Jurkat, Clone E6-1 (cell line): ENCODE measurements at regions not wholly inside any gene's neighbourhood (a gene's known extent, or its start where the extent isn't known, plus 50 kb on each side); places are given as distances from the start of the nearest gene placed in this dataset.
"Not testable (repeated sequence)": the region's sequence is repeated elsewhere in the genome, so short reads cannot be mapped to it uniquely, and the experiment has no call there.

ENCODE experiments used
- DNase-seq: peaks from one replicate; pipeline ENCODE4 v3.0.0-alpha.2; 2011; ENCODE audit warnings: low read depth, low spot score
- H3K4me3 ChIP-seq: 2 replicates; pipeline ENCODE4 v1.5.1; 2011; ENCODE audit warnings: mild to moderate bottlenecking, low read length, control low read depth, moderate library complexity

DNA sequence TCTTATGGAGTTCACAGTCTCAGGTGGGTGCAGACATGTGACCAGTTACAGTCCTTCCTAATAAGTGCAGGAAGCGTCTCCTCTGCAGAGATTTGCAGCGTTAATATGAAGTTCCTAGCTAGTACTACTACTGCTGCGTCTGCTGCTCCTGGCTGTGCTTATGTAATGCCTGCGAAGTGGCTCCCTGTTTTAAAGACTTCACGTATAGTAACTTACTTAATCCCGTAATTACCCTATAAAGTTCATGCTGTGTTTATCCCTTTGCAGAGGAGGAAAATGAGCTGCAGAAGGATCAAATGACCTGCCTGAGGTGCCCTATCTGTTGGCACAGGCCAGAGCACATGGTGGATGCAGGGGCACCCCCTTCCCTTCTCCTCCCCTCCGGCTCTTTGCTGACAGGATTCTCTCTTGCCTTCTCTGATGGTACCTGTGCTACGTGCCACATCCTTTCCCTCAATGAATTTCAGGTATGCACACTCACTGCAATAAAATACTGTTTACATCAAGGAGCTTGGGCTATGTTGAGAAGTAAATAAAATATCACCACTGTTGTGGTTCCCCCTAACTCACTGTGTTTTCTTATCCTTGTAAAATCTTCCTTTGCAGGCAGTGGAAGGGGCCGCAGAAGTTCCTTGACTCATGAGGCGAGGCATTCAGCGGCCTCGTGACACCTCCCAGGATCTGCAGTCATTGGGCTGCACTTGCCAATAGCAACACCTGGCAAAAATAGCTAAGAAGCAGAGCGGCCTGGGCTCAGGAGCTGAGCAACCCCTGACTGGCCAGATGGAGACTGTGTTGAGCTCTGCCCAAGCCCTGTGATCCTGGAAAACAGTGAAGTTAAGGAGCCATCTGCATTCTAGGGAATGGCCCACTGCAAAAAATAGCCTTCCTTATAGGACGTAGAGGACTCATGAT, 188.9 kb upstream of the ATP10A start:
- no peak overlapping the region for H3K4me3 ChIP-seq
- no peak for DNase-seq

DNA sequence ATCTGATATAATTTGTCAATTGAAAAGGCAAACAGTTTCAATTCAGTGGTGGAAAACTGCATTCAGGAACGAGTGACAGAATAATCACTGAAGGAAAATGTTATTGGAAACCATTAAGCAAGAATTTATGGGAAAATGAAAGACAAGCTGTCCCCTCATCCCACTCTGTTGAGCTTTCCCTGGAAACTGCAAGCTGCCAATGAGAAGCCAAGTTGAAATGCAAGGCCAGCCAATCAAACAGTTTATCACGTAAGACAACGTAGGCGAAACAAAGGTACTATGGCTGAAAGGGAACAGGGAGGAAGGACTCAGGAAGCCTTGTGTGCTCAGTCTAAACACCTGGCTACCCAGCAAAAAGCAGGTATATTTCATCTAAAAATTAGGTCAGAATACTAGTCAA, 187.9 kb upstream of the ATP10A start:
- no peak for DNase-seq

DNA sequence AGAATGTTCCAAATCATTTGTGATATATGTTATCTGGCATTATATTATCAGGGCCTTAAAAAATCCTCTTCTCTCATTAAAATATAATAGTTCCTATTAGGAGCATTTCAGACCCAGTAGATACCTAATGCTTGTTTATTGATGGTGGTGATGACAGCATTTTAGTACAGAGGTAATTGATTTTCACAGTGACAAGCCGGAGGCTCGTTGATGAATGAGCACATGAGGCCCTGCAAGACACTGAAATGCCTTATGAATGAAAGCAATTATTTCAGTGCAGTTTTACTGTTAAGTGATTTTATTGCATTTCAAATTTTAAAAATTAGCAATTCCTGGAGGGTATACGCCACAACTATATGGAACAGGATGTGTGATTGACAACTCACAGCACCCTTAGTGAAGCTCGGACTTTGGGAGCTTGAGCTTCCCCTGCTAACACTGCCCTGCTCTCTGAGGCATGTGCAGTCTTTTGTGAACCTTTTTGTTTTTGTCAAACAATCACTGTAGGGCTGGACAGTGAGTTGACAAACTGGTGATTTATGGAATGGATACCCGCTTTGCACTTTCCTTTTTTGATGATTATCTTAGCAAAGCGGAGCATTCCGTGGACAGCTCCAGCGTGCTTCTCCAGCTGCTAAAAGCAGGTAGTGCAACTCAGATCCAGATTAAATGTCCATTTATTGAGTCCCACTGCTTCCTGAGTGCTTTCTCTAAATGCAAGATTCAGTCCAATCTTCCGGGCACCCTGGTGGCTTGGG, 187.0 kb upstream of the ATP10A start:
- DNase-seq, result no peak
- no peak overlapping the region for H3K4me3 ChIP-seq

More for the DNA sequence above, 187.9 kb upstream of the ATP10A start:
- H3K4me3 ChIP-seq, result no peak overlapping the region

DNA sequence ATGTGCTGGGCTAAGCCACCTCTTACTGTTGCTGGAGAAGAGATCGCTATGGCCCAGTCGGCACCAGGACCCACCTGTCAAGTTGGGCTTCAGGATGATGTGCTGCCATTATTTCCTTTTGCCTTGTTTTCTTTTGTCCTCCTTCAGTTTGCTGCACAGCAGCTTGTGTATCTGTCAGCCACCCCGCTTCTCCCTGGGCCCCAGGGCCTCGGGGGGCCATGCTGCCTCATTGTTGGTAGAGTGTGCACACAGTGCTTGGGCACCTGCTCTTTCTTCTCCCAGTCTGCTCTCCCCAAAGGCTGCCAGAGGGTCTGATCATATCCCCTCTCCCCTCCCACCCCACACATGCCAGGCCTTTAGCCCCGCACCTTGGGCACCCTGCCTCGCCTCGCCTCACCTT, 185.5 kb upstream of the ATP10A start:
- no peak for DNase-seq
- no peak overlapping the region for H3K4me3 ChIP-seq

DNA sequence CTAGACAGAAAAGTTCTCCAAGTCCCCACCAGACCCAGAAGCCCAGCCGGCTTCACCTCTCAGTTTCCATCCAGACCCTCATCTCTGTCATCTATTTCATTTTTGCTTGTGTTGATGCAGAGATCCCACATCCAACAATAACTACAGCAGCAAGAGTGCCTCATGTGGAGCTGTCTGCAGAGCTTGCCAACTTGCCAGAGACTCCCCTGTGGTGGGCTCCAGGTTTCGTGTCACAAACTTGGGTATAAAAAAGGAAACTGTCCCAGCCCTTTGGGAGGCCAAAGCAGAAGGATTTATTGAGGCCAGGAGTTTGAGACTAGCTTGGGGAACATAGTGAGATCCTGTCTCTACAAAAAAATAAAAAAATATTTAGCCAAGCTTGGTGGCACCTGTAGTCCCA, 182.4 kb upstream of the ATP10A start:
- DNase-seq, result no peak
- no peak overlapping the region for H3K4me3 ChIP-seq

DNA sequence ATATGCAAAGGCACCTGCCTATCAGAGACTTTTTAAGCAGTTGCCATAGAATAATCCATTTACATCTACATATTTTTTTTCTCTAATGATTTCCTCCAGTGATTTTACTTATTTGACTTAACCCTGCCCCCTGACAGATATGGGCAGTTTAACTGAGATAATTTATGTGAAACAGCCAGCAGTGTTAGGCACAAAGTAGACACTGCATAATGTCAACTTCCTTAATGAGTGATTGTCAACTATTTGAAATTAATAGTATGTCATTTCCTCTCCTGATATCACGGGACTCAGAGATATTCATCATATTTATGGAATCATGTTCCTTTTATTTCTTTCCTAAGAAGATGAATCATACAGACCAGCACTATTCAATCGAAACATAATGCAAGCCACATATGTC, 179.9 kb upstream of the ATP10A start:
- DNase-seq, result no peak
- H3K4me3 ChIP-seq, result no peak overlapping the region

DNA sequence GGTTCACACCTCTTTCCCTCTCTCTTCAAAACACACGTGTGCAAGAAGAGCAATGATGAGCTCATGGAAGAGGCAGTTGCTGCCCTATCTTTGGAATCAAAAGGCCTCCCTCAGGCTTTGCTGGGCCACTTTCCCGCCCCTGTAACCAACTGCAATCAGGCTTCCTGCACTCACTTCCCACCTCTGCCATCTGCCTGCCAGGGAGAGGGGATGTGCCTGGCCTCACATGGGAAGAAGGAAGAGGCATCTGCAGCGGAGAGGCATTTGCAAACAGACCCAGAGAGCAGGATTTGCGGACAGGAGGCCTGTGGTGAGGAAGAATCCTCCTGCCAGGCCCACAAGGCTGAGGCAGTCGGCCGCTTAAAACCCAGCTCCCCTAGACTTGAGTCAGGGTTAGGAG, 175.6 kb upstream of the ATP10A start:
- no peak for DNase-seq
- H3K4me3 ChIP-seq, result no peak overlapping the region

DNA sequence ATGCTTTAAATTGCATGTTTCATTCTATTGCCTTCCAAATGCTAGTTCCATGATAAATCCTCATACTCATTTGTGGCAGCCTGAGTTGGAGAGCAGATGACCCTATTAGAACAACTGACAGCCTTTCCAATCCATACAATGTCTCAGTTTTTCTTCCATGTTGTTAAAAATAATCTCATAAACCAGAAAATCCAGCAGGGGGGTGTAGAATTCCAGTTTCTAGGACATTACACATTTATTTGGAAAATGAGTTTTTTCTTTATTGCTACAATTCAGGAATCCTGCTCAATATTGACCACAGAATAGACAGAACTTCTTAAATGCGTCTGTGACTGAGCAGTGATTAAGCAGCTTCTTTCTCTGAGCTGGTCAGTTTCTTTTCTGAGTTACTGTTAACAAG, 174.2 kb upstream of the ATP10A start:
- no peak for DNase-seq

DNA sequence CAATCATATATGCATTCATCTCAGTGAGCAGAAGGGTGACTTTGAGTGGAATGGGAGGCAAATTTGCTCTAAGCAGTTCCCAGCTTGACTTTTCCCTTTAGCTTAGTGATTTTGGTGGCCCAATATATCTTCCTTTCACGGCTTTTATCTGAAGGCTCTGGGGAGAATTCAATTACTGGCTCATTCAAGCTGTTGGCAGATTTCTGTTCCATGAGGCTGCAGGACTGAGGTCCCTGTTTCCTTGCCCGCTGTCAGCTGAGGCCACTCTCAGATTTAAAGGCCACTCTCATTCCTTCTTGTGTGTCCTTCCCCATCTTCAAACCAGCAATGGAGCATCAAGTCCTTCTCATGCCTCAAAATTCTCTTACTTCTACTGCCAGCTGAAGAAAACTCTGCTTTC, 170.4 kb upstream of the ATP10A start:
- no peak for DNase-seq

More for the DNA sequence above, 174.2 kb upstream of the ATP10A start:
- no peak overlapping the region for H3K4me3 ChIP-seq

DNA sequence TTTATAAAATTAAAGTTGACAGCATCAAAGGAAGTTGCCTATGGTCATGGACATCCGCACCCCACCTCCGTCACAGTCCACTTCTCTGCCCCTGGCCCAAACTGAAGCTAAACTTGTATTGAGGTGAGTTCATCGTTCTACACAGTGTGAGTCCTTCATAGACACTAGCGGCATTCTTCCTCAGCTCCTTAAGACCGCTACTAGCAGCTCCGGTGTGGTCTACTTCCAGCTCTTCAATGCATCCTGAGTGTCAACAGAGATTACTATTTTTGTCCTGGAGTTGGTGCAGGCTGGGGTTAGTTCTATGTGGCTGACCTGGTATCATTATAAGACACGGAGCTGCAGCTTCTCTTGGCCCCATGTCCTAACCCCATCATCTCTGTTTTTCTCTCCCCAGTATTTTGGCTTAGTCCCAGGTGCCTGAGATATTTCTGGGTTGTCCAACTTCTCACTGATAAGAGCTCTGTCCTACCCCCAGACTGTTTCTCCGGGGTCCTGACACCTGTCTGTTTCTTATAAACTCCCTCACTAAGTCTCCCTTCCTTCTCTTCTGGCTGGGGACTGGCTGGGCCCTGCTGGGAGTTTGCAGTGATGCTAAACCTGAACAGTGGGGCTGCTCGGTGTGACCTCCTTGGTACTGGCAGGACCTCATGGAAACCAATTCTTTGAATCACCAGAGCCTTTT, 169.2 kb upstream of the ATP10A start:
- H3K4me3 ChIP-seq, result no peak overlapping the region
- DNase-seq, result no peak

More for the DNA sequence above, 170.4 kb upstream of the ATP10A start:
- H3K4me3 ChIP-seq, result no peak overlapping the region

DNA sequence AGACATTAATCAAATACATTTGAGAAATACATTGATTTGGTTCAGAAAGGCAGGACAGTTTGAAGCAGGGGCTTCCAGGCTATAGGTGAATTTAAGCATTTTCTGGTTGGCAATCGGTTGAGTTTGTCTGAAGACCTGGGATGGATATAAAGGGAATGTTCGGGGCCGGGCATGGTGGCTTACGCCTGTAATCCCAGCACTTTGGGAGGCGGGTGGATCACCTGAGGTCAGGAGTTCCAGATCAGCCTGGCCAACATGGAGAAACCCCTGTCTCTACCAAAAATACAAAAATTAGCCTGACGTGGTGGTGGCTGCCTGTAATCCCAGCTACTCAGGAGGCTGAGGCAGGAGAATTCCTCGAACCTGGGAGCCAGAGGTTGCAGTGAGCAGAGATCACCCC, 166.5 kb upstream of the ATP10A start:
- not testable (repeated sequence) for H3K4me3 ChIP-seq, DNase-seq

DNA sequence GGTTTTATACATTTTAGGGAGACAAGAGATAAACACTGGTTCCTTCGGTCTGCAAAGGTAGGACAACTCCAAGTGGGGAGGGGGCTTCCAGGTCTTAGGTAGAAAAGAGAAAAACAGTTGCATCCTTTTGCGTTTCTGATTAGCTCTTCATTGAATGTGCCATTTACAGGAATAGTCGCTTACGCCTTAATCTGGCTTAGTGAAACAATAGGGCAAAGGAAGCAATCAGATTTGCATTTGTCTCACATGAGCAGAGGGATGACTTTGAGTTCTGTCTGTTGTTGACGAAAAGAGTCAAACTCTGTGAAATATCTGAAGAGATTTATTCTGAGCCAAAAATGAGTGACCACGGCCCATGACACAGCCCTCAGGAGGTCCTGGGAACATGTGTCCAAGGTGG, 166.0 kb upstream of the ATP10A start:
- no peak overlapping the region for H3K4me3 ChIP-seq
- no peak for DNase-seq

DNA sequence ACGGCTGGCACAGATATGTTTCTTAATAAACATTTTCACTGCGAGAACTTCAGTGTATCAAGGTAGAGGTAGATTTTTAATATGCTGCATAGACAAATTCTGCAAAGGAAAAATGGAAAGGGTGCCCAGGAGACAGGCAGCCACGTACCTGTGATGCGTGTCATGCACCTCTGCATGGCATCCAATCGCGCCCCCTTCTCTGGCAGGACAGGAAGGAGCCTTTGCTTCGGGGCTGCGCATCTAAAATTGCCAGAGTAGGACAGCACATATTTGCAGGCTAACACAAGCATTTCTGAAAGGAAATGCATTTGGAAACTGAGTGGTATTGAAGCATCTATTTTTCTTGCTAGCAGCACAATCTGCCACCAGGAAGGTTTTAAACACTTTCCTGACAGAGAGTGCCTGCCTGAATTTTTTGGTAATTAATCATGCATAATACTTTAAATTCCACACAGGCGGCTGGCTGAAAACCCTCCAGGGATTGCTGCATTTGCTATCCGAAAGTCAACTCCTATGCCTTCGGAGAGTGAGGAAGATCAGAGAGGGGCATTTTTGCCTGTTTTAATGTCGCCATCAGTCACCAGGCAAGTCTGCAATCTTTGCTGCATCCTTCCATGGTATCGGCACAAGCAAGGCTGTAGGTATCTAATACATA, 165.1 kb upstream of the ATP10A start:
- H3K4me3 ChIP-seq, result no peak overlapping the region
- DNase-seq, result no peak

DNA sequence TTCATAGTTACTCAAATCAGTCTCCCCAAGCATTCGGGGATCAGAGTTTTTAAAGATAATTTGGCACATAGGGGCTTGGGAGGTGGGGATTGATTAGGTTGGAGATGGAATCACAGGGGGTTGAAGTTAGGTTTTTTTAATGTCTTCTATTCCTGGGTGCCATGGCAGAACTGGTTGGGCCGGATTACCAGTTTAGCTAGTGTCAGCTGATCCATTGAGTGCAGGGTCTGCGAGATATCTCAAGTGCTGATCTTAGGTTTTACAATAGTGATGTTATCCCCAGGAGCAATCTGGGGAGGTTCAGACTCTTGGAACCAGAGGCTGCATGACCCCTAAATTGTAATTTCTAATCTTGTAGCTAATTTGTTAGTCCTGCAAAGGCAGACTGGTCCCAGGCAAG, 163.5 kb upstream of the ATP10A start:
- DNase-seq, H3K4me3 ChIP-seq: not testable (repeated sequence)

DNA sequence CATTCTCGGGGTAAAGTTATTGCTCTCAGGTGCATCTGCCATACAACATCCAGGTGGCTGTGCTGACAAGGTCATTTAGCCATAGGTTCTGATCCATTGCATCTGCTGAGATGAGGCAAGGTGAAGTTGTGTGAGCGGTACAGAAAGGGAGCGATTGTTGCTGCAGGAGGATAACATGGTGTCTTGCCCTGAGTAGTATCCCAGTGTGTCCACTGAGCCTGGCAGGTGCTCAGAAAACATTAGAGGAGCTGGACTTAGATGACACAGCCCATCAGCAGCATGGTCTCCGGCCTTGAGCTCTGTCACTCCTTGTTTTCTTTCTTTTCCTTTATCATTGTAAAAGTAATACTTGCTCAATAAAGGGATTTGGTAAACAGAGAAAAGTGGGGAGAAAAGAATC, 161.1 kb upstream of the ATP10A start:
- H3K4me3 ChIP-seq, result no peak overlapping the region
- no peak for DNase-seq

DNA sequence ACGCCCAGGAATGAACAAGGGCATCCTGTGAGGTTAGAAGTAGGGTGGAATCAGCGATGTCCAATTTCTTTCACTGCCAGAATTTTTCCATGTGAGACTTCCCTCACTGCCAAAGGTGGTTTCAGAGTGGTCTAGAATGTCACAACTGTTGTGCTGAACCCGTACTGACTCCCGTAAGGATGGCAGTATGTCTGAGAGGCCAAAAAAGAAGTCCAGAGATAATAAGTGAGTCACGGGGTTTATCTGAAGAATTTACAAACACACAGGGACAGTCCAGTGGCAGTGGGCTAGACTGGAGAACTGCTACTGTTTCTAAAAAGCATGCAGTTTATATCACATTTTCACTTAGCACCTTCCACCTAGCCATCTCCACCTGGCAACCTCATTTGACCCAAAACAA, 160.6 kb upstream of the ATP10A start:
- no peak for DNase-seq
- H3K4me3 ChIP-seq, result no peak overlapping the region

DNA sequence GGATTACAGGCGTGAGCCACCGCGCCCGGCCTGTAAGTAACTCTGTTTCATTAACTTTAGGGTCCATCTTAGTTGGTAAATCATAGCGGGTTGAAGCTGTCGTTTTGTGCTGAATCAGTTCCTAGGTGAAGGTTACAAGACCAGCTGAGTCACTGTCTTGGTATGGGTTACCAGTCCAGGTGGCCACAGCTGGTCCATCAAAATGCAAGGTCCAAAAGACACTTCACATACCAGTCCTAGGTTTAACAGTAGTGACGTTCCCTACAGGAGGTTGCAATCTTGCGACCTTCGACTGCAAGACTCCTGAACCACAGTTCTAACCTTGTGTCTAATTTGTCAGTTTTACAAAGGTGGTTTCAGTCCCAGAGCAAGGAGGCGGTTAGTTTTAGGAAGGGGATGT, 160.1 kb upstream of the ATP10A start:
- H3K4me3 ChIP-seq, result no peak overlapping the region
- DNase-seq, result no peak

DNA sequence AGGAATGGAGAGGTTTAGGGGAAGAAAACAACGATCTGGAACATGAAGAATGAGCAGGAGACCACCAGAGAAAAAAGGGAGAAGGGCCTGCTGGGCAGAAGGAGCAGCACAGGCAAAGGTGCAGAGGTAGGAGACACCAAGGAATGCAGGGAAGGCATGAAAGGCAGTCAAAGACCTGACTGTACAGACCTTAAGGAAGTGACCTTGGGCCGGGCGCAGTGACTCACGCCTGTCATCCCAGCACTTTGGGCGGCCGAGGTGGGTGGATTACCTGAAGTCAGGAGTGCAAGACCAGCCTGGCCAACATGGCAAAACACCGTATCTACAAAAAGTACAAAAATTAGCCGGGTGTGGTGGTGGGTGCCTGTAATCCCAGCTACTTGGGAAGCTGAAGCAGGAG, 157.7 kb upstream of the ATP10A start:
- DNase-seq, result no peak
- H3K4me3 ChIP-seq, result no peak overlapping the region

DNA sequence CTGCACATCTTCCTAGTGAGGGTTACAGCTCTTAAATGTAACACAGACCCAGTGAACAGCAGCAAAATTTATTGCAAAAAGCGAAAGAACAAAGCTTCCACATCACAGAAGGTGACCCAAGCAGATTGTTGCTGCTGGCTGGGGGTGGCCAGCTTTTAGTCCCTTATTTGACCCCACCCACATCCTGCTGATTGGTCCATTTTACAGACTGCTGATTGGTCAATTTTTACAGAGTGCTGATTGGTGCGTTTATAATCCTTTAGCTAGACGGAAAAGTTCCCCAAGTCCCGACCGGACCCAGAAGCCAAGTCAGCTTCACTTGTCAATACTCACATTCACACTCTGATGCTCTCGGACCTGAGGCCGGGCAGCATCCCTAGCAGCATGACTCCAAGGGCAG, 154.5 kb upstream of the ATP10A start:
- DNase-seq, result no peak
- no peak overlapping the region for H3K4me3 ChIP-seq
